Astrocyte (in vitro differentiated cells and primary cell): ENCODE measurements at regions not wholly inside any gene's neighbourhood (a gene's known extent, or its start where the extent isn't known, plus 50 kb on each side); places are given as distances from the start of the nearest gene placed in this dataset.

Source experiments
- DNase-seq: peaks from one replicate; pipeline ENCODE4 v3.0.0-alpha.2; 2010; ENCODE audit warnings: low read depth
- FAIRE-seq: peaks from 2 replicates; lab custom pipeline; 2011; peaks lifted over from hg19 to GRCh38; lab: Jason Lieb, UNC
- H2AFZ ChIP-seq: 2 replicates; pipeline ENCODE4 v1.6.0; 2012; ENCODE audit warnings: low read depth, low read length, inconsistent platforms
- H3K27ac ChIP-seq: 2 replicates; pipeline ENCODE4 v1.5.1; 2011; ENCODE audit warnings: low read depth, low read length, inconsistent platforms
- H3K27me3 ChIP-seq: 2 replicates; pipeline ENCODE4 v1.6.0; 2011; ENCODE audit warnings: low read length, inconsistent platforms; ENCODE audit not compliant: insufficient read depth
- H3K36me3 ChIP-seq: 2 replicates; pipeline ENCODE4 v1.5.1; 2011; ENCODE audit warnings: low read length, inconsistent platforms; ENCODE audit not compliant: insufficient read depth
- H3K4me1 ChIP-seq: 2 replicates; pipeline ENCODE4 v1.5.1; 2011; ENCODE audit warnings: low read length, inconsistent platforms; ENCODE audit not compliant: insufficient read depth
- H3K4me2 ChIP-seq: 2 replicates; pipeline ENCODE4 v1.6.0; 2012; ENCODE audit warnings: low read length, inconsistent platforms
- H3K4me3 ChIP-seq: 2 replicates; pipeline ENCODE4 v1.5.1; 2011; ENCODE audit warnings: low read depth, mild to moderate bottlenecking, low read length, inconsistent platforms; ENCODE audit not compliant: insufficient read depth
- H3K79me2 ChIP-seq: 2 replicates; pipeline ENCODE4 v1.6.0; 2012; ENCODE audit warnings: mild to moderate bottlenecking, low read length, inconsistent platforms; ENCODE audit not compliant: insufficient read depth
- H3K9ac ChIP-seq: 2 replicates; pipeline ENCODE4 v1.6.0; 2012; ENCODE audit warnings: mild to moderate bottlenecking, low read length, inconsistent platforms
- H3K9me3 ChIP-seq: 2 replicates; pipeline ENCODE4 v1.5.1; 2012; ENCODE audit warnings: low read depth, mild to moderate bottlenecking, low read length, inconsistent platforms; ENCODE audit not compliant: insufficient read depth
- H4K20me1 ChIP-seq: 2 replicates; pipeline ENCODE4 v1.6.0; 2012; ENCODE audit warnings: low read length, inconsistent platforms; ENCODE audit not compliant: insufficient read depth
- H3K27ac Mint-ChIP-seq: one replicate; pipeline ENCODE4 v1.8.0; 2021; ENCODE audit warnings: mild to moderate bottlenecking, mixed read lengths; ENCODE audit not compliant: unreplicated experiment
- H3K27me3 Mint-ChIP-seq: one replicate; pipeline ENCODE4 v1.8.0; 2021; ENCODE audit warnings: low read depth, mixed read lengths; ENCODE audit not compliant: unreplicated experiment
- H3K36me3 Mint-ChIP-seq: one replicate; pipeline ENCODE4 v1.8.0; 2021; ENCODE audit warnings: low read depth, mixed read lengths; ENCODE audit not compliant: unreplicated experiment
- H3K4me1 Mint-ChIP-seq: one replicate; pipeline ENCODE4 v1.8.0; 2021; ENCODE audit warnings: low read depth, mixed read lengths; ENCODE audit not compliant: unreplicated experiment
- H3K4me3 Mint-ChIP-seq: one replicate; pipeline ENCODE4 v1.8.0; 2021; ENCODE audit warnings: mild to moderate bottlenecking, moderate library complexity, mixed read lengths; ENCODE audit not compliant: unreplicated experiment
- H3K9me3 Mint-ChIP-seq: one replicate; pipeline ENCODE4 v1.8.0; 2021; ENCODE audit warnings: mild to moderate bottlenecking, mixed read lengths; ENCODE audit not compliant: unreplicated experiment
- EZH2 ChIP-seq: IDR thresholded peaks from 2 replicates; pipeline ENCODE4 v1.6.1; 2012; ENCODE audit warnings: mild to moderate bottlenecking, low read length, inconsistent platforms; ENCODE audit not compliant: insufficient read depth
- TF ChIP-seq, protein P1 (sequence below): IDR thresholded peaks from 2 replicates; pipeline ENCODE4 v1.5.1; 2011; ENCODE audit warnings: low read depth, mild to moderate bottlenecking, inconsistent platforms, low read length, moderate library complexity; ENCODE audit not compliant: insufficient read depth

DNA sequence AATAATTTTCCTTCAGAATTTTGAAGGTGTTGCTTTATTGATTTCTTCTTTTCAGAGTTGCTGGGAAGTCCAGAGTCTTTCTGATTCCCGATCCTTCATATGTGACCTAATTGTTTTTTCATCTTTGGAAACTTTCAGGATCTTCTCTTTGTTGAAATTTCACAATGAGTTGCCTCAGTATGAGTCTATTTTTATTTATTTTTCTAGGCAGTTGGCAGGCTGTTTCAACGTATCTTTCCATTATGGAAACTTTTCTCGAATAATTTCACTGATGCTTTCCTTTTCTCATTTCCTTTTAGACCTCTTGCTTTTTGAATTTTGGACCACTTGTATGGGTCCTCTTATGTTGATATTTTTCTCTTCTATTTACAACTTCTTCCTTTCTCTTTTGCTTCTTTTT, 354.3 kb downstream of the TGFB2 start:
- Histone ChIP-seq H4K20me1 (no peaks in the 10 kb centered on the region), H2AFZ (no peak overlapping the region), H3K9ac (no peak overlapping the region), H3K27me3 (no peaks in the 10 kb centered on the region), H3K4me3 (no peak overlapping the region), H3K27ac (no peak overlapping the region), H3K9me3 (no peaks in the 10 kb centered on the region), H3K36me3 (no peaks in the 10 kb centered on the region), H3K4me2 (no peak overlapping the region), H3K4me1 (no peaks in the 10 kb centered on the region), H3K79me2 (no peaks in the 10 kb centered on the region)
- no peak for FAIRE-seq
- Mint-ChIP-seq H3K9me3 (no peaks in the 10 kb centered on the region), H3K36me3 (no peaks in the 10 kb centered on the region), H3K4me1 (peaks cover 13% of the 10 kb centered on the region), H3K27ac (no peak overlapping the region), H3K4me3 (no peak overlapping the region), H3K27me3 (no peaks in the 10 kb centered on the region)
- DNase-seq: no peak
- no peak for TF ChIP-seq EZH2
- TF ChIP-seq, protein P1, sequence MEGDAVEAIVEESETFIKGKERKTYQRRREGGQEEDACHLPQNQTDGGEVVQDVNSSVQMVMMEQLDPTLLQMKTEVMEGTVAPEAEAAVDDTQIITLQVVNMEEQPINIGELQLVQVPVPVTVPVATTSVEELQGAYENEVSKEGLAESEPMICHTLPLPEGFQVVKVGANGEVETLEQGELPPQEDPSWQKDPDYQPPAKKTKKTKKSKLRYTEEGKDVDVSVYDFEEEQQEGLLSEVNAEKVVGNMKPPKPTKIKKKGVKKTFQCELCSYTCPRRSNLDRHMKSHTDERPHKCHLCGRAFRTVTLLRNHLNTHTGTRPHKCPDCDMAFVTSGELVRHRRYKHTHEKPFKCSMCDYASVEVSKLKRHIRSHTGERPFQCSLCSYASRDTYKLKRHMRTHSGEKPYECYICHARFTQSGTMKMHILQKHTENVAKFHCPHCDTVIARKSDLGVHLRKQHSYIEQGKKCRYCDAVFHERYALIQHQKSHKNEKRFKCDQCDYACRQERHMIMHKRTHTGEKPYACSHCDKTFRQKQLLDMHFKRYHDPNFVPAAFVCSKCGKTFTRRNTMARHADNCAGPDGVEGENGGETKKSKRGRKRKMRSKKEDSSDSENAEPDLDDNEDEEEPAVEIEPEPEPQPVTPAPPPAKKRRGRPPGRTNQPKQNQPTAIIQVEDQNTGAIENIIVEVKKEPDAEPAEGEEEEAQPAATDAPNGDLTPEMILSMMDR: no peak

DNA sequence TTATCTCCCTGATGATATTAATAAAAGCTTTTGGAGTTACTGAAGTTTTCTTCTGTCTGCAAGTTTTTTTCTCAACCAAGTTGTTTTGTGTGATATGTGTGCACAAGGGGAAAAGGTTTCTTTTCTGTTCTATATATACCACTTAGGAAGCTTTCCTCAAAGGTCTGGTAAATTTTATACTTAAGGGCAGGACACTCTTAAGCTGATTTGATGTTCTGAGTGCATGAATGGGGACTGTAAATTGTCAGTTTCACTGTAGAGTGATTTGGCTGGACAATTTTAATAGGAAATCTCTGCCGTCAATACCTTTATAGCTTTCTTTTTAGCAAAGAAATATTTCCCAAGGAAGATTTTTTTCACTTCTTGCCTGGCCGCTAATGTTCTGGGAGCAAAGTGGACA, 354.7 kb downstream of the TGFB2 start:
- H4K20me1 ChIP-seq: no peaks in the 10 kb centered on the region
- Mint-ChIP-seq H3K4me3 (no peak overlapping the region), H3K4me1 (peaks cover 15% of the 10 kb centered on the region), H3K9me3 (no peaks in the 10 kb centered on the region), H3K27ac (no peak overlapping the region), H3K36me3 (no peaks in the 10 kb centered on the region), H3K27me3 (no peaks in the 10 kb centered on the region)
- H3K36me3 ChIP-seq: no peaks in the 10 kb centered on the region
- no peak overlapping the region for H3K9ac ChIP-seq
- H3K9me3 ChIP-seq: no peaks in the 10 kb centered on the region
- DNase-seq (no peak), FAIRE-seq (no peak)
- H3K4me1 ChIP-seq: no peaks in the 10 kb centered on the region
- H2AFZ ChIP-seq: no peak overlapping the region
- TF ChIP-seq EZH2: no peak
- TF ChIP-seq, protein P1: no peak
- no peak overlapping the region for H3K4me2 ChIP-seq
- no peak overlapping the region for H3K4me3 ChIP-seq
- H3K27ac ChIP-seq: no peak overlapping the region
- no peaks in the 10 kb centered on the region for H3K27me3 ChIP-seq
- H3K79me2 ChIP-seq: no peaks in the 10 kb centered on the region

DNA sequence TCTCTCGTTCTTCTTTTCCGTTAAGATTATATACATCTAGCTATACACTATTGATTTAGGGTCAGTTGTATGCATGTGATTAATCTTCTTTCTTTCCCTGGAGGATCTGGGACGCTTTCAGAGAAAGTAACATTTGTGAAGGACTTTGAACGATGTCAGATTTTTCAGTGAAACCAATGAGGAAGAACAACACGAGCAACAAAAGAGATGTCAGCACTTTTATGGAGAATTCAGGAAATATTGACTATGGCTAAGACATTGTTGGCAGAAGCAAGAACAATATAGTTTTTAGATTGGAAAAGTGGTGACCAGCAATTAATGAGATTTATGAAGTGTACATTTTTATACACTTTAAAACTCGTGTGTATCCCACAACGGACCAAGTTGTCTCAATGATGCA, 355.5 kb downstream of the TGFB2 start:
- no peak overlapping the region for H3K27ac Mint-ChIP-seq
- no peak overlapping the region for H2AFZ ChIP-seq
- no peak overlapping the region for H3K27ac ChIP-seq
- no peak overlapping the region for H3K4me3 Mint-ChIP-seq
- no peaks in the 10 kb centered on the region for H3K27me3 Mint-ChIP-seq
- no peaks in the 10 kb centered on the region for H3K27me3 ChIP-seq
- no peak for FAIRE-seq
- no peak overlapping the region for H3K4me3 ChIP-seq
- no peaks in the 10 kb centered on the region for H3K36me3 Mint-ChIP-seq
- H3K4me1 Mint-ChIP-seq: peaks cover 22% of the 10 kb centered on the region
- H3K79me2 ChIP-seq: no peaks in the 10 kb centered on the region
- H3K36me3 ChIP-seq: no peaks in the 10 kb centered on the region
- H3K9me3 Mint-ChIP-seq: no peaks in the 10 kb centered on the region
- H4K20me1 ChIP-seq: no peaks in the 10 kb centered on the region
- H3K4me2 ChIP-seq: no peak overlapping the region
- peaks cover 7% of the 10 kb centered on the region for H3K4me1 ChIP-seq
- no peak for DNase-seq
- no peaks in the 10 kb centered on the region for H3K9me3 ChIP-seq
- TF ChIP-seq, protein P1: no peak
- no peak for TF ChIP-seq EZH2
- no peak overlapping the region for H3K9ac ChIP-seq
